Heart left ventricle (tissue), 16 donors: ENCODE measurements at regions not wholly inside any gene's neighbourhood (a gene's known extent, or its start where the extent isn't known, plus 50 kb on each side); places are given as distances from the start of the nearest gene placed in this dataset.

Experiments used
- ATAC-seq, 4 donors: fragments of 200-7000 bp; cut with Tn5 transposase; one replicate each; pipeline ENCODE4 v1.9.1; 2020 to 2022; ENCODE audit warnings: moderate library complexity in 4 of 4, mild to moderate bottlenecking in 3 of 4, moderate number of reproducible peaks in 1 of 4
- DNase-seq, 5 donors: peaks; one replicate each; pipeline ENCODE4 v3.0.0-alpha.2; 2020
- H3K27ac ChIP-seq, 12 donors: fragments of 200-600 bp; sonication (generic) in 4 of 12; one replicate each; pipeline versions ENCODE4 v1.5.0 to v1.8.0; 2016 to 2022; ENCODE audit warnings: mild to moderate bottlenecking in 2 of 12
- H3K27me3 ChIP-seq, 9 donors: fragments of 200-600 bp; sonication (generic) in 2 of 9; one replicate each; pipeline versions ENCODE4 v1.5.1 to v1.8.0; 2016 to 2022; ENCODE audit warnings: mild to moderate bottlenecking in 3 of 9
- H3K36me3 ChIP-seq, 9 donors: fragments of 200-600 bp; sonication (generic) in 2 of 9; one replicate each; pipeline versions ENCODE4 v1.5.0 to v1.8.0; 2018 to 2022; ENCODE audit warnings: mild to moderate bottlenecking in 2 of 9
- H3K4me1 ChIP-seq, 12 donors: fragments of 200-600 bp; sonication (generic) in 4 of 12; one replicate each; pipeline versions ENCODE4 v1.5.0 to v1.8.0; 2016 to 2022; ENCODE audit warnings: mild to moderate bottlenecking in 3 of 12
- H3K4me3 ChIP-seq, 12 donors: fragments of 200-600 bp; sonication (generic) in 4 of 12; one replicate each; pipeline versions ENCODE4 v1.5.0 to v1.8.0; 2017 to 2022; ENCODE audit warnings: mild to moderate bottlenecking in 9 of 12, moderate library complexity in 4 of 12
- H3K9me3 ChIP-seq, 12 donors: fragments of 200-600 bp; sonication (generic) in 4 of 12; one replicate each; pipeline versions ENCODE4 v1.5.0 to v1.8.0; 2016 to 2022; ENCODE audit warnings: mild to moderate bottlenecking in 1 of 12
- CTCF ChIP-seq, 12 donors: fragments of 200-600 bp; sonication (generic) in 4 of 12; IDR thresholded peaks; one replicate each; pipeline versions ENCODE4 v1.5.0 to v1.8.0; 2018 to 2022; ENCODE audit warnings: antibody characterized with exemption in 12 of 12, mild to moderate bottlenecking in 5 of 12
- POLR2A ChIP-seq, 2 donors: fragments of 450-650 bp; IDR thresholded peaks; one replicate each; pipeline ENCODE4 v1.6.1; 2017; ENCODE audit warnings: antibody characterized with exemption in 2 of 2, mild to moderate bottlenecking in 2 of 2, moderate library complexity in 2 of 2
- WGBS, 4 donors: extraction: QIAGEN DNeasy Blood & Tissue Kit in 2 of 4; methylation state at CpG; one replicate each; pipeline versions ENCODE4 v1.1.5 to v1.1.7; 2013 to 2018; 5-methylcytosine and 5-hydroxymethylcytosine counted together
- intact Hi-C, 10 donors: fragments of 100-400 bp; cut with DNase I; formaldehyde crosslinking; loops; one replicate each; pipeline versions ENCODE4 v1.11.1 to v1.14.2; 2022
- donor health status: ischemic (EF 13 %, LVEDD 7.1; RV severe dilation, severe dysfunction).
- donor health status: healthy with polysubstance abuse.
- donor health status: DM: no; HTN: yes; CAD: no.
- donor health status: DM: no; HTN: no; CAD: no.
- donor health status: ischemic (EF 25% LVEDD 6.9; RV normal size, moderate dysfunction).
- donor health status: ischemic (EF 25% LVEDD 5.7; RV mildly dilated, moderate dysfunction).
- donor health status: healthy.
- donor health status: DM: yes; HTN: yes; CAD: no.
- donor health status: ischemic (EF 35%, LVEDD 5.7; RV mildly dilated, moderate dysfunction).
- donor health status: nonischemic (EF 11% LVEDD 7.7; RV severe dilation, severe dysfunction).
- donor health status: DM: yes; HTN: yes; CAD: no.
- donor health status: PGD.
- donor health status: ischemic (EF 29% LVEDD 5.4; RV normal size, mild dysfunction).
- donor health status: nonischemic (EF 23%, LVEDD 6.1; RV moderate dilation, normal function).

GRCh38 chr1:22341791-22342605 is 109.7 kb upstream of the ZBTB40 start:
- Histone ChIP-seq H3K27ac (no peak overlapping the region), H3K36me3 (no peaks in the 10 kb centered on the region), H3K4me1 (peaks cover 0 to 7% (median 0%) of the 10 kb centered on the region in 12 donors), H3K9me3 (no peaks in the 10 kb centered on the region), H3K4me3 (no peak overlapping the region), H3K27me3 (peaks cover 8 to 70% (median 24%) of the 10 kb centered on the region in 9 donors)
- DNase-seq = no peak
- peak in 1 of 4 donors; percentile 62 for ATAC-seq
- WGBS, 4 donors = 7 to 10% (median 9%) methylated on average over 27 to 28 of the region's 28 CpGs
- TF ChIP-seq POLR2A (IDR thresholded peaks at IDR 0.05) = no peak
- no peak for TF ChIP-seq CTCF (IDR thresholded peaks at IDR 0.05)
- intact Hi-C loops = no loop called here

- H3K27ac ChIP-seq = no peak overlapping the region
- TF ChIP-seq CTCF (IDR thresholded peaks at IDR 0.05) (no peak), POLR2A (IDR thresholded peaks at IDR 0.05) (no peak)
- no peak overlapping the region for H3K4me3 ChIP-seq
- peaks cover 8 to 67% (median 24%) of the 10 kb centered on the region in 9 donors for H3K27me3 ChIP-seq
- intact Hi-C loops = no loop called here
- ATAC-seq (no peak), DNase-seq (no peak)
- WGBS, 4 donors = 23 to 61% (median 54%) methylated on average over 2 to 8 of the region's 8 CpGs
- H3K4me1 ChIP-seq = peaks cover 0 to 7% (median 0%) of the 10 kb centered on the region in 12 donors
- H3K36me3 ChIP-seq = no peaks in the 10 kb centered on the region
- H3K9me3 ChIP-seq = no peaks in the 10 kb centered on the region
Measured at GRCh38 chr1:22342734-22343191, 108.9 kb upstream of the ZBTB40 start.

- 70 to 76% (median 72%) methylated on average over 29 of the region's 29 CpGs for WGBS, 4 donors
Measured at GRCh38 chr1:22343456-22344328, 108.0 kb upstream of the ZBTB40 start.

More at GRCh38 chr1:22343456-22344328, 108.0 kb upstream of the ZBTB40 start:
- intact Hi-C loops = no loop called here
- Histone ChIP-seq H3K27ac (no peak overlapping the region), H3K27me3 (peaks cover 9 to 72% (median 24%) of the 10 kb centered on the region in 9 donors), H3K9me3 (no peaks in the 10 kb centered on the region), H3K4me3 (no peak overlapping the region), H3K36me3 (no peaks in the 10 kb centered on the region), H3K4me1 (peaks cover 0 to 7% (median 0%) of the 10 kb centered on the region in 12 donors)
- DNase-seq (no peak), ATAC-seq (no peak)
- TF ChIP-seq CTCF (IDR thresholded peaks at IDR 0.05) (no peak), POLR2A (IDR thresholded peaks at IDR 0.05) (no peak)
